ENCODE measurements at regions not wholly inside any gene's neighbourhood (a gene's known extent, or its start where the extent isn't known, plus 50 kb on each side); places are given as distances from the start of the nearest gene placed in this dataset.

DNA sequence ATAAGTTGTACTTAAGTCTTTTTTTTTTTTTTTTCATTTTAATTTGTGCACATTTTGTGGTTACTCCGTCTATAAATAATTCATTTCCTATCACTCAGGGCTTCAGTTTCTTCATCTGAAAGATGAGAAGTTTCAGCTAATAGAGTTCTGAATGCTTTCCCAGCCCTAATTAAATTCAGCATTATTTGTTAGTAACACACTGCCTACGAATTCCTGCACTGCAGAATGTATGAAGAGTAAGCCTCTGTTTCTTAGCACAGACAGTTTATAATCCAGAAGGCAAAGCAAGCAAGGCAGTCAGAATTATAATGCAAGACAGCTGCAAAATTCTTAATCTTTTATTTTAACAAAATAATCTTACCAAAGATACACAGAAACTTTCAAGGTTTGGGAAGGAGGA is 138.0 kb upstream of the GHR start:
- TF ChIP-seq, protein P1, sequence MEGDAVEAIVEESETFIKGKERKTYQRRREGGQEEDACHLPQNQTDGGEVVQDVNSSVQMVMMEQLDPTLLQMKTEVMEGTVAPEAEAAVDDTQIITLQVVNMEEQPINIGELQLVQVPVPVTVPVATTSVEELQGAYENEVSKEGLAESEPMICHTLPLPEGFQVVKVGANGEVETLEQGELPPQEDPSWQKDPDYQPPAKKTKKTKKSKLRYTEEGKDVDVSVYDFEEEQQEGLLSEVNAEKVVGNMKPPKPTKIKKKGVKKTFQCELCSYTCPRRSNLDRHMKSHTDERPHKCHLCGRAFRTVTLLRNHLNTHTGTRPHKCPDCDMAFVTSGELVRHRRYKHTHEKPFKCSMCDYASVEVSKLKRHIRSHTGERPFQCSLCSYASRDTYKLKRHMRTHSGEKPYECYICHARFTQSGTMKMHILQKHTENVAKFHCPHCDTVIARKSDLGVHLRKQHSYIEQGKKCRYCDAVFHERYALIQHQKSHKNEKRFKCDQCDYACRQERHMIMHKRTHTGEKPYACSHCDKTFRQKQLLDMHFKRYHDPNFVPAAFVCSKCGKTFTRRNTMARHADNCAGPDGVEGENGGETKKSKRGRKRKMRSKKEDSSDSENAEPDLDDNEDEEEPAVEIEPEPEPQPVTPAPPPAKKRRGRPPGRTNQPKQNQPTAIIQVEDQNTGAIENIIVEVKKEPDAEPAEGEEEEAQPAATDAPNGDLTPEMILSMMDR (IDR thresholded peaks at IDR 0.05): no peak
- TF ChIP-seq ZFX (IDR thresholded peaks at IDR 0.05; ENCODE audit: borderline replicate concordance): no peak
